Neural cell (in vitro differentiated cells): ENCODE measurements at regions not wholly inside any gene's neighbourhood (a gene's known extent, or its start where the extent isn't known, plus 50 kb on each side); places are given as distances from the start of the nearest gene placed in this dataset.

Experiments used
- H2AFZ ChIP-seq: fragments of 200-600, 300-800 bp; sonication (generic), shearing (Covaris generic); 2 replicates; pipeline ENCODE4 v1.6.0; 2014; ENCODE audit warnings: low read depth, mild to moderate bottlenecking, antibody characterized with exemption, low read length, moderate library complexity
- H3F3A ChIP-seq: fragments of 200-600 bp; shearing (Covaris generic); 2 replicates; pipeline ENCODE4 v1.6.1; 2016; ENCODE audit warnings: mild to moderate bottlenecking, moderate library complexity, mixed read lengths, antibody characterized with exemption, low read length; ENCODE audit not compliant: insufficient read depth, poor library complexity, severe bottlenecking
- H3K27ac ChIP-seq: fragments of 200-600, 300-800 bp; sonication (generic), shearing (Covaris generic); 2 replicates; pipeline ENCODE4 v1.5.1; 2014; ENCODE audit warnings: mild to moderate bottlenecking, low read length, moderate library complexity
- H3K27me3 ChIP-seq: fragments of 300-800, 200-600 bp; sonication (generic), shearing (Covaris generic); 2 replicates; pipeline ENCODE4 v1.6.0; 2014; ENCODE audit warnings: mild to moderate bottlenecking, low read depth, low read length, moderate library complexity; ENCODE audit not compliant: insufficient read depth
- H3K36me3 ChIP-seq: fragments of 300-800, 200-600 bp; sonication (generic), shearing (Covaris generic); 2 replicates; pipeline ENCODE4 v1.5.1; 2014; ENCODE audit warnings: mild to moderate bottlenecking, antibody characterized with exemption, low read length, moderate library complexity; ENCODE audit not compliant: insufficient read depth
- H3K4me2 ChIP-seq: fragments of 300-800, 200-600 bp; sonication (generic), shearing (Covaris generic); 2 replicates; pipeline ENCODE4 v1.6.0; 2014; ENCODE audit warnings: mild to moderate bottlenecking, low read length
- H3K4me3 ChIP-seq: fragments of 300-800, 200-600 bp; sonication (generic), shearing (Covaris generic); 2 replicates; pipeline ENCODE4 v1.5.1; 2014; ENCODE audit warnings: mild to moderate bottlenecking, low read length, moderate library complexity
- H3K79me2 ChIP-seq: fragments of 200-600 bp; shearing (Covaris generic); replicated peaks from 2 replicates; pipeline ENCODE4 v1.6.0; 2014; ENCODE audit warnings: mild to moderate bottlenecking, low read length, moderate library complexity; ENCODE audit not compliant: insufficient read depth
- H3K9ac ChIP-seq: fragments of 300-800, 200-600 bp; sonication (generic), shearing (Covaris generic); 2 replicates; pipeline ENCODE4 v1.6.1; 2016; ENCODE audit warnings: mild to moderate bottlenecking, low read length, mixed read lengths
- H3K9me2 ChIP-seq: fragments of 200-600 bp; shearing (Covaris generic); 2 replicates; pipeline ENCODE4 v1.6.1; 2016; ENCODE audit warnings: mild to moderate bottlenecking, low read length, mixed read lengths; ENCODE audit not compliant: insufficient read depth
- H3K9me3 ChIP-seq: fragments of 200-600, 300-800 bp; sonication (generic), shearing (Covaris generic); 2 replicates; pipeline ENCODE4 v1.6.1; 2016; ENCODE audit warnings: mild to moderate bottlenecking, mixed run types, low read length, moderate library complexity, mixed read lengths
- H4K20me1 ChIP-seq: fragments of 200-600 bp; shearing (Covaris generic); 2 replicates; pipeline ENCODE4 v1.6.1; 2016; ENCODE audit warnings: mild to moderate bottlenecking, mixed run types; ENCODE audit not compliant: insufficient read depth
- CTCF ChIP-seq: fragments of 450-650 bp; IDR thresholded peaks from 2 replicates; pipeline ENCODE4 v1.5.1; 2014; ENCODE audit warnings: antibody characterized with exemption, mild to moderate bottlenecking, moderate library complexity; ENCODE audit not compliant: poor library complexity, severe bottlenecking
- EP300 ChIP-seq: fragments of 450-650 bp; conservative IDR thresholded peaks from 2 replicates; pipeline ENCODE4 v1.6.1; 2014; ENCODE audit warnings: antibody characterized with exemption, mild to moderate bottlenecking, moderate library complexity; ENCODE audit not compliant: poor library complexity, severe bottlenecking
- EZH2 ChIP-seq: fragments of 200-600, 300-800 bp; shearing (Covaris generic), sonication (generic); IDR thresholded peaks from 2 replicates; pipeline ENCODE4 v1.6.1; 2014; ENCODE audit warnings: antibody characterized with exemption, low read length, borderline replicate concordance, mild to moderate bottlenecking; ENCODE audit not compliant: insufficient read depth, poor library complexity, severe bottlenecking
- MXI1 ChIP-seq: fragments of 450-650 bp; conservative IDR thresholded peaks from 2 replicates; pipeline ENCODE4 v1.6.1; 2014; ENCODE audit warnings: antibody characterized with exemption, mild to moderate bottlenecking; ENCODE audit not compliant: poor library complexity, severe bottlenecking
- POLR2AphosphoS5 ChIP-seq: IDR thresholded peaks from 2 replicates; pipeline ENCODE4 v1.6.1; 2012
- RAD21 ChIP-seq: fragments of 450-650 bp; conservative IDR thresholded peaks from 2 replicates; pipeline ENCODE4 v1.6.1; 2014; ENCODE audit warnings: antibody characterized with exemption, mild to moderate bottlenecking, moderate library complexity
- REST ChIP-seq: IDR thresholded peaks from 2 replicates; pipeline ENCODE4 v1.6.1; 2012; ENCODE audit warnings: borderline replicate concordance
- SMC3 ChIP-seq: fragments of 450-650 bp; conservative IDR thresholded peaks from 2 replicates; pipeline ENCODE4 v1.6.1; 2014; ENCODE audit warnings: antibody characterized with exemption, mild to moderate bottlenecking, moderate library complexity; ENCODE audit not compliant: poor library complexity
- TAF1 ChIP-seq: IDR thresholded peaks from 2 replicates; pipeline ENCODE4 v1.6.1; 2012; ENCODE audit warnings: low read depth

- Histone ChIP-seq H3K27ac (no peak overlapping the region), H3K9me2 (no peaks in the 10 kb centered on the region), H3K9ac (no peak overlapping the region), H4K20me1 (no peaks in the 10 kb centered on the region), H2AFZ (no peak overlapping the region), H3K36me3 (no peaks in the 10 kb centered on the region), H3K9me3 (no peaks in the 10 kb centered on the region), H3F3A (no peaks in the 10 kb centered on the region), H3K4me2 (no peak overlapping the region), H3K79me2 (no peaks in the 10 kb centered on the region), H3K4me3 (no peak overlapping the region), H3K27me3 (no peaks in the 10 kb centered on the region)
- TF ChIP-seq MXI1 (no peak), EZH2 (no peak)
Observed at GRCh38 chr12:58521796-58522195, 398.5 kb downstream of the LRIG3 start.

GRCh38 chr12:58523360-58523759, 396.9 kb downstream of the LRIG3 start:
- Histone ChIP-seq H3K9ac (no peak overlapping the region), H2AFZ (no peak overlapping the region), H3K4me3 (no peak overlapping the region), H4K20me1 (no peaks in the 10 kb centered on the region), H3F3A (no peaks in the 10 kb centered on the region), H3K9me2 (no peaks in the 10 kb centered on the region), H3K36me3 (no peaks in the 10 kb centered on the region), H3K9me3 (no peaks in the 10 kb centered on the region), H3K79me2 (no peaks in the 10 kb centered on the region), H3K27me3 (no peaks in the 10 kb centered on the region), H3K4me2 (no peak overlapping the region), H3K27ac (no peak overlapping the region)
- no peak for TF ChIP-seq EP300
- TF ChIP-seq SMC3 = no peak
- TF ChIP-seq MXI1 = no peak
- TF ChIP-seq CTCF = no peak
- TF ChIP-seq RAD21 = no peak
- no peak for TF ChIP-seq REST
- no peak for TF ChIP-seq TAF1
- no peak for TF ChIP-seq EZH2
- no peak for TF ChIP-seq POLR2AphosphoS5

- Histone ChIP-seq H3F3A (no peaks in the 10 kb centered on the region), H3K4me2 (no peak overlapping the region), H3K27ac (no peak overlapping the region), H3K9me2 (no peaks in the 10 kb centered on the region), H2AFZ (no peak overlapping the region), H3K36me3 (no peaks in the 10 kb centered on the region), H3K9me3 (no peaks in the 10 kb centered on the region), H4K20me1 (no peaks in the 10 kb centered on the region), H3K9ac (no peak overlapping the region), H3K27me3 (no peaks in the 10 kb centered on the region), H3K4me3 (no peak overlapping the region), H3K79me2 (no peaks in the 10 kb centered on the region)
- TF ChIP-seq TAF1 = no peak
- TF ChIP-seq REST = no peak
- no peak for TF ChIP-seq RAD21
- TF ChIP-seq CTCF = no peak
- no peak for TF ChIP-seq POLR2AphosphoS5
- no peak for TF ChIP-seq SMC3
- TF ChIP-seq EP300 = no peak
- TF ChIP-seq EZH2 = no peak
- no peak for TF ChIP-seq MXI1
Observed at GRCh38 chr12:58528271-58528670, 392.0 kb downstream of the LRIG3 start.
